GM12873 (cell line): ENCODE measurements at regions not wholly inside any gene's neighbourhood (a gene's known extent, or its start where the extent isn't known, plus 50 kb on each side); places are given as distances from the start of the nearest gene placed in this dataset.

Source experiments
- CTCF ChIP-seq: IDR thresholded peaks from 2 replicates; pipeline ENCODE4 v1.5.1; 2012; ENCODE audit warnings: low read depth, mild to moderate bottlenecking, moderate library complexity, low read length, control low read depth; ENCODE audit not compliant: insufficient read depth; ENCODE audit errors: missing control alignments

GRCh38 chr7:25314731-25315267 is 86.5 kb upstream of the NPVF start:
- TF ChIP-seq CTCF: no peak

- TF ChIP-seq CTCF: no peak
These were observed 88.1 kb upstream of the NPVF start for GRCh38 chr7:25316366-25316765.

- TF ChIP-seq CTCF: peak; percentile 19
These were observed 89.8 kb upstream of the NPVF start for GRCh38 chr7:25318047-25318446.

- TF ChIP-seq CTCF: no peak
These were observed 91.4 kb upstream of the NPVF start for GRCh38 chr7:25319707-25320106.

- TF ChIP-seq CTCF: no peak
These were observed 92.5 kb upstream of the NPVF start for GRCh38 chr7:25320791-25321190.

GRCh38 chr7:25321424-25321823 is 93.1 kb upstream of the NPVF start:
- no peak for TF ChIP-seq CTCF

GRCh38 chr7:25322473-25322872 is 94.2 kb upstream of the NPVF start:
- TF ChIP-seq CTCF: no peak
